Hepatic stellate cell (primary cell): ENCODE measurements at regions not wholly inside any gene's neighbourhood (a gene's known extent, or its start where the extent isn't known, plus 50 kb on each side); places are given as distances from the start of the nearest gene placed in this dataset.

Source experiments
- DNase-seq: peaks from one replicate; pipeline ENCODE4 v3.0.0; 2011; ENCODE audit warnings: low spot score

- no peak for DNase-seq
Observed at GRCh38 chr11:128328955-128329551, 258.3 kb downstream of the ETS1 start.

DNA sequence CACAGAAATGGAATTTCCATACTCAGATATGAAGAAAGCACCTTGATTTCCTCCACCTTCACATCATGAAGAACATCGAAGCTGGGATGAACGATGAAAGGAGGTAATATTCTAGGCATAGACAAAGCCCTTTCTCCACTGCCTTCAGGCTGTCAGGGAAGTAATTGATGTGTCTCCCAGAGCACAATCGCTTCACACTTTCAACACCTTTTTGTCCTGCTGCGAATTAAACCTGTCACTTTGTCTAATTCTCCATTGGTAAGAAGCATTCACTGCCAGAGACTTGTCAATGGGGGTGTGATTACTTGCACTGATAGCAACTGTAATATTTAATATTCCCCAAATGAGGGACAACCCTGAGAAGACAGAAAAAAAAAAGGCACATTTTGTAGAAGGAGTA is 260.1 kb downstream of the ETS1 start:
- DNase-seq: no peak

DNA sequence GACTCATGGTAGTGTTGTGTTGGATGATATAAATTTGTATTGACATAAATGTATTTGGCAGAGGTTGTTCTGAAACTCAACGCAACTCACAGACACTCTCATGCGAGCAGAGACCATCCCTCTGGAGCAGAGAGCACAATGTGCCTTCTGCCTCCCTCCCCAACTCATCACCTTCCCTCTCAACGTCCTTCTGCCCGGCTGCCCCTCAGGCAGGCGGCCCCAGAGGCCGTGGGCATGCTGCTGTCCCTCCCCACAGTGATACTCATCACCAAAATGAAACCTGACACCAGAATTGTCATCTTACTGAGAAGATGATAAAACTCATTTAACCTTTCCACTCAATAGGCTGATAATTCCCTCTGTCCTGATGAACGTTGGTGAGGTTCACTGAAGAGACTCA is 260.6 kb downstream of the ETS1 start:
- DNase-seq: no peak

- DNase-seq: no peak
Observed at GRCh38 chr11:128324531-128325141, 262.7 kb downstream of the ETS1 start.

GRCh38 chr11:128324051-128324481 is 263.3 kb downstream of the ETS1 start:
- DNase-seq: no peak

- DNase-seq: peak; percentile 40
Observed at GRCh38 chr11:128323381-128323780, 264.0 kb downstream of the ETS1 start.

GRCh38 chr11:128318856-128319474 is 268.4 kb downstream of the ETS1 start:
- no peak for DNase-seq

- no peak for DNase-seq
Observed at GRCh38 chr11:128316541-128317227, 270.7 kb downstream of the ETS1 start.

GRCh38 chr11:128315933-128316332 is 271.4 kb downstream of the ETS1 start:
- no peak for DNase-seq

DNA sequence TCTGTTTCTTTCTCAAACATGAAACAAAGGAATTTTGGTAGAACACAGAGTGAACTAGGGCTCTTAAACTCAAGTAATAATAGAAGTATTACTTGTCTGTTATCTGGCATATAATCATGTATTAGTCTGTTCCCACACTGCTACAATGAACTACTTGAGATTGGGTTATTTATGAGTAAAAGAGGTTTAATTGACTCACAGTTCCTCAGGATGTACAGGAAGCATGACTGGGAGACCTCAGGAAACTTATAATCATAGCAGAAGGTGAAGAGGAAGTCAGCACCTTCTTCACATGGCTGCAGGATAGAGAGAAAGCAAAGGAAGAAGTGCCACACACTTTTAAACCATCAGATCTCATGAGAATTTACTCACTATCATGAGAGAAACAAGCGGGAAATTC is 273.4 kb downstream of the ETS1 start:
- no peak for DNase-seq

- DNase-seq: no peak
Observed at GRCh38 chr11:128311742-128312719, 275.3 kb downstream of the ETS1 start.

DNA sequence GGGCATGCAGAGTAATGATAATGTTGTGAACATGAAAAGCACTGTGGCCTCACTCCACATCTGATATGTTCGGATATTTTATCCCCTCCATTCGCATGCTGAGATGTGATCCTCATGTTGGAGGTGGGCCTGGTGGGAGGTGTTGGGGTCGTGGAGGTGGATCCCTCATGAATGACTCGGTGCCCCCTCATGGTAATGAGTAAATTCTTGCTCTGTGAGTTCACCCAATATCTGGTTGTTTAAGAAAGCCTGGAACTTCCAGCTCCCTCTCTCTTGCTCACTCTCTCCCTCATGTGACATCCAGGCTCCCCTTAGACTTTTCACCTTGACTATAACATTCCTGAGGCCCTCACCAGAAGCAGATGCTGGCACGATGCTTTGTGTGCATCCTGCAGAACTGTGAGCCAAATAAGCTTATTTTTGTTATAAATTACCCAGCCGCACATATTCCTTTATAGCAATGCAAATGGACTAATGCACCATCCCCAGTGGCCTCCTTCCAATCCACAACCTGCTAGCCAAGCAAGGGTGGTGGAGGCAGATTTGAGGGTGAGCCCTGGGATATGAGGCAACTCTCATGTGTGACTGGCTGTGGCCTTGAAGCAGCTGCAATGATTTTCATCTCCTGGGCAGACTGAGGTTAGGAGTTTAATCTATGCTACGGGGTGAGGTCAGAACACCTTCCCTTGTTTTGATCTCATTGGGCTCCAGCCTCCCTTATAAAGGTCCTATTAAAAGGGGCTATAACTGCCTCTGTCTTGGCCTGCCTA is 276.5 kb downstream of the ETS1 start:
- DNase-seq: no peak

DNA sequence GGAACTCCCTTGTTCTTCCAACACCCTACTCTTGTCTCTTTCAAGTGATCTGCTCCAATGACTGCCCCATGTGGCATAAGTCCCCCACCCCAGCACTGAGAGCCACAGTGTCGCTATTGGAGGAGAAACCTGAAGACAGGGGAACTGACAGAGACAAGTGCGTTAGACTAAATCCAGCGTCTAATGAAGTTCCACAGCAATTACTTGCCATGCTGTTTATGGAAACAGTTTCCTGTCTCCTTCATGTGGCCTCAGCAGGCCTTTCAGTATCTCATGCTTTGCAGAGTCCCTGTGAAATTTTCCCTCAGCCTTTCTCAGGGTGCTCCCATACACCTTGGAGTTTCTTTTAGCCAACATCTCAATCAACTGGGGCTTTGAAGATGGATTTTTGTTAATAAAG is 277.4 kb downstream of the ETS1 start:
- DNase-seq: no peak

DNA sequence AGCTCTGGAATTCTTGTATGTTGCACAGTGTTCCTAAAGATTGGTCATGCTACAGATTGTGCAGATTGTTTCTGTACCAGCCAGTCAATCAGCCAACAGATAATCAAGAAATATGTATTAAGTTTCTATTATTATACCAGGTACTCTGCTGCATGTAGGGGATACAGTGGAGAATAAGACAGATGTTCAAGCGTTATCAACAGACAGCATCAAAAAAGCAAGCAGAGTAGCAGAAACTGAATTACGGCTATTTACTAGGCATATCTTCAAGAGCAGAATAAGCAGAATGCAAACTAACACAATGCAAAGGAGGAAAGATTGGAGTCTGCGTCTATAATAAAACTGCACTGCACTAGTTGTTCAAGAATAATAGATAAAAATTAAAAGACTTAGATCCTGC is 278.6 kb downstream of the ETS1 start:
- no peak for DNase-seq

- no peak for DNase-seq
Observed at GRCh38 chr11:128305588-128305987, 281.8 kb downstream of the ETS1 start.

DNA sequence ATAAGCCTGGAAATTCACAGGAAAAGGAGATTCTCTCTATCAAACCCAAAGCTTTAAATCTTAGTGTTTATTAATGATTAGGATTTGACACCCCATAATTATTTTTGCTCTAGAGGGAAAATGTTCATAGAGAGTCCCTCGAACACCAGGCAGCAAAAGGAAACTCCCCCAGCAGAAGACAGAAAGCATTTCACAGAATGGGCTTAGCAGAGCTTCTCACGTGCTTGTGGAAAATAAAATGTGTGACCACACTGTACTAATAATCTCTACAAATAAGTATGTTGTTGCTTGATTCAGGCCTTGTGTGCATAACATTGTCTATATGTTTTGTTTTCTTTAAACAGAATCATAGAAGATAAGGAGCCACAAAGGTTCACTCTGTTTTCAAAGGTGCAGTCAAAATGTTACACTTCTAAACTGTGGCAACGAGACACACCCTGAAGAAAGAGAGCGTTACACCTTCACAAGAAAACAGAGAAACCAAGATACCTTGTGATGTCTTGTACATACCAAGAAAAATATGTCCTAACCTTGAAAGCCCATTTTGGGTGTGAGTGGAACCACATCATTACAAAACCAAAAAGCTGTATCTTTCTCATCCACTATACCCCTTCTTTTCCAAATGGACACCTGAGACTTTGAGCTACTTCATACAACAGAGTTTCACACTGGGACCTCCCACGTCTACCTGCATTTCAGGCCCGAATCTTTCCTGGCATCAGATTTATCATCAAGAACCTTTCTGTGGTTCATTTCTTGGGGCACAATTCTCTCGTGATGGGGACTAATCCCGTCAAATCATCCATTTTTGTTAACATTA is 282.5 kb downstream of the ETS1 start:
- no peak for DNase-seq

- DNase-seq: no peak
Observed at GRCh38 chr11:128304116-128304515, 283.2 kb downstream of the ETS1 start.

- DNase-seq: no peak
Observed at GRCh38 chr11:128303383-128303782, 284.0 kb downstream of the ETS1 start.

DNA sequence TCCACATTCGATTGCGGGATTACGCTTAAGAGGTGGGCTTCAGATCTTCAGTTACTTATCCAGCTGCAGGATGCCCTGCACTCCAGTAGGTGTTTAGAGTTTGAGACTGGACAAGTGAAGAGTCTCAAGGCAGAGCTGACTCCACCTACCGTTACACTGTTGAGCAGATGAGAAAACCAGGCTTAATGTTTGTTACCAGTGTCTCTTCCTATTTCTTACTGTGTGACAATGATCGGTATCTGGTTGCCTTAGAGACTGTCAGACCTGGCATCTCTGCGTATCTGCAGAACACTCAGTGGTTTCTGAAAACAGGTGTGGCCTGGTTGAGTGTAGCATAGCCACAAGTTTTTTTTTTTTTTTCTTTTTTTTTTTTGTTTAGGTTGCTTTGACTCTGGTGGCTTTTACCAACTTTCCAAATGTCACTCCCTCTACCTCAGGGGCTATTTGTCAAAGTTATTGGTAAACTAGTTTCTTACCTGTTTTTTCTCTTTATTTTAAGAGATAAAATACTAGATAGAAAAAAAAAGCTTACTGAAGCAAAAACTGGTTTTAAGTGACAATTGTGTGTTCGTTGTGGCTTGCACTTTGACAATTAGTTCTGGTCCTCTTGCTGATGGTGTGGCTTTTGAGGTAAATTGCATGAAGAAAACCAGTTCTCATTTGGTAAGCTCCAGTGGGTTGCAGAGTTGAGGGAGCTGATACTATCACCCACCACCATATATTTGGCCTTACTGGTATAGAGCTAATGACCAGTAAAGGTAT is 284.8 kb downstream of the ETS1 start:
- DNase-seq: no peak

DNA sequence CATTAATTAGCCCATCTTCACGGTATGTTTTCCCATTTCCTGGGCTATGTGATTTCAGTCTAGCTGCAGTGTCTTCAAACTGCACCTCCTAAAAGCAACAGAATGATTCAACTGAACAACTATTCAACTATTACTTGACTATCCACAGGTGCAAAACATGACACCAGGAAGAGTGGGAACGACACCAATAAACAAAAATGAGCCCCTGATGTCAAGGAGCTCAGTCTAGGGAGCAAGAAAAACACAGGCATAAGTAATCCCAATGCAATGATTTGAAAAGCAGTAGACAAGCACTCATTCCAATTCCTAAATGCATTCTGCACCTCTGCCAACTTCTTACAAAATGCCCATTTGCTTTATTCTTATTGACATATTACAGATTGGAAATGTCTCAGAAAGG is 285.6 kb downstream of the ETS1 start:
- DNase-seq: no peak
